GM23338 (cell line): ENCODE measurements at regions not wholly inside any gene's neighbourhood (a gene's known extent, or its start where the extent isn't known, plus 50 kb on each side); places are given as distances from the start of the nearest gene placed in this dataset.

ENCODE experiments used
- ATAC-seq: fragments of 200-7000 bp; cut with Tn5 transposase; 3 replicates; pipeline ENCODE4 v1.9.1; 2020
- DNase-seq: peaks from one replicate; pipeline ENCODE4 v3.0.0-alpha.2; 2015; ENCODE audit warnings: low spot score
- H2AFZ ChIP-seq: fragments of 200-600 bp; sonication (generic); 2 replicates; pipeline ENCODE4 v1.8.0; 2016; ENCODE audit warnings: antibody characterized with exemption, mild to moderate bottlenecking, moderate library complexity
- H3F3A ChIP-seq: fragments of 200-600 bp; sonication (generic); replicated peaks from 2 replicates; pipeline ENCODE4 v1.8.0; 2017; ENCODE audit warnings: antibody characterized with exemption, mixed run types, low read depth
- H3K27ac ChIP-seq: fragments of 200-600 bp; sonication (generic); 2 replicates; pipeline ENCODE4 v1.6.1; 2016; ENCODE audit warnings: low read depth
- H3K27me3 ChIP-seq: fragments of 200-600 bp; sonication (generic); 2 replicates; pipeline ENCODE4 v1.8.0; 2016; ENCODE audit warnings: mild to moderate bottlenecking, mixed run types, moderate library complexity; ENCODE audit not compliant: insufficient read depth
- H3K36me3 ChIP-seq: fragments of 200-600 bp; sonication (generic); 2 replicates; pipeline ENCODE4 v1.8.0; 2016; ENCODE audit warnings: mild to moderate bottlenecking; ENCODE audit not compliant: insufficient read depth
- H3K4me1 ChIP-seq: fragments of 200-600 bp; sonication (generic); 2 replicates; pipeline ENCODE4 v1.8.0; 2016; ENCODE audit warnings: mild to moderate bottlenecking, moderate library complexity; ENCODE audit not compliant: insufficient read depth
- H3K4me2 ChIP-seq: fragments of 200-600 bp; sonication (generic); 2 replicates; pipeline ENCODE4 v1.7.1; 2017; ENCODE audit warnings: mixed run types
- H3K4me3 ChIP-seq: fragments of 200-600 bp; sonication (generic); 2 replicates; pipeline ENCODE4 v1.6.1; 2016; ENCODE audit warnings: mixed run types
- H3K79me2 ChIP-seq: fragments of 200-600 bp; sonication (generic); replicated peaks from 2 replicates; pipeline ENCODE4 v1.8.0; 2017; ENCODE audit warnings: mild to moderate bottlenecking; ENCODE audit not compliant: insufficient read depth
- H3K9me2 ChIP-seq: fragments of 200-600 bp; sonication (generic); 2 replicates; pipeline ENCODE4 v1.8.0; 2017; ENCODE audit not compliant: insufficient read depth
- H4K20me1 ChIP-seq: fragments of 200-600 bp; sonication (generic); replicated peaks from 2 replicates; pipeline ENCODE4 v1.8.0; 2017; ENCODE audit warnings: mild to moderate bottlenecking; ENCODE audit not compliant: insufficient read depth
- H3K27ac Mint-ChIP-seq: 2 replicates; pipeline ENCODE4 v1.8.0; 2020; ENCODE audit warnings: inconsistent platforms, mild to moderate bottlenecking, moderate library complexity, mixed read lengths
- H3K27me3 Mint-ChIP-seq: 3 replicates; pipeline ENCODE4 v1.8.0; 2022; ENCODE audit warnings: low read depth, mild to moderate bottlenecking, moderate library complexity, mixed read lengths, inconsistent platforms; ENCODE audit not compliant: insufficient read depth, poor library complexity
- H3K36me3 Mint-ChIP-seq: 3 replicates; pipeline ENCODE4 v1.8.0; 2021; ENCODE audit warnings: low read depth, mild to moderate bottlenecking, inconsistent platforms, moderate library complexity, mixed read lengths
- H3K4me1 Mint-ChIP-seq: 3 replicates; pipeline ENCODE4 v1.8.0; 2020; ENCODE audit warnings: mild to moderate bottlenecking, inconsistent platforms, mixed read lengths
- H3K4me3 Mint-ChIP-seq: 3 replicates; pipeline ENCODE4 v1.8.0; 2021; ENCODE audit warnings: moderate library complexity, mild to moderate bottlenecking, inconsistent platforms, mixed read lengths
- H3K9me3 Mint-ChIP-seq: 3 replicates; pipeline ENCODE4 v1.8.0; 2020; ENCODE audit warnings: moderate library complexity, mild to moderate bottlenecking, inconsistent platforms, mixed read lengths
- CREB1 ChIP-seq: fragments of 250-450 bp; sonication (Bioruptor Pico); IDR thresholded peaks from 2 replicates; pipeline ENCODE4 v1.5.0; 2020; ENCODE audit warnings: low read depth, mild to moderate bottlenecking, moderate library complexity
- EZH2 ChIP-seq: fragments of 200-600 bp; sonication (generic); IDR thresholded peaks from one replicate; pipeline ENCODE4 v1.8.0; 2017; ENCODE audit warnings: antibody characterized with exemption, mild to moderate bottlenecking, low read depth; ENCODE audit not compliant: unreplicated experiment
- EZH2phosphoT487 ChIP-seq: fragments of 200-600 bp; sonication (generic); IDR thresholded peaks from one replicate; pipeline ENCODE4 v1.8.1; 2018; ENCODE audit warnings: antibody characterized with exemption; ENCODE audit not compliant: unreplicated experiment
- JUNB ChIP-seq: IDR thresholded peaks from one replicate; pipeline ENCODE4 v1.6.1; 2016; ENCODE audit warnings: antibody characterized with exemption; ENCODE audit not compliant: unreplicated experiment
- NANOG ChIP-seq: IDR thresholded peaks from 2 replicates; pipeline ENCODE4 v1.6.1; 2016; ENCODE audit warnings: antibody characterized with exemption, borderline replicate concordance
- POLR2AphosphoS5 ChIP-seq: IDR thresholded peaks from 2 replicates; pipeline ENCODE4 v1.6.1; 2016; ENCODE audit warnings: antibody characterized with exemption, low read depth
- STAT1 ChIP-seq: IDR thresholded peaks from one replicate; pipeline ENCODE4 v1.6.1; 2016; ENCODE audit warnings: antibody characterized with exemption; ENCODE audit not compliant: unreplicated experiment
- ZNF114 ChIP-seq: fragments of 250-450 bp; sonication (Bioruptor Pico); IDR thresholded peaks from 2 replicates; pipeline ENCODE4 v1.5.0; 2020; ENCODE audit warnings: mild to moderate bottlenecking, moderate library complexity
- ZNF331 ChIP-seq: fragments of 250-450 bp; sonication (Bioruptor Pico); IDR thresholded peaks from 2 replicates; pipeline ENCODE4 v1.5.0; 2020; ENCODE audit warnings: low read depth, mild to moderate bottlenecking, moderate library complexity
- TF ChIP-seq, protein P1 (sequence below): IDR thresholded peaks from one replicate; pipeline ENCODE4 v1.6.1; 2018; ENCODE audit warnings: antibody characterized with exemption; ENCODE audit not compliant: unreplicated experiment
- TF ChIP-seq, protein P2 (sequence below): IDR thresholded peaks from 2 replicates; pipeline ENCODE4 v1.6.1; 2016; ENCODE audit warnings: antibody characterized with exemption
- TF ChIP-seq, protein P3 (sequence below), 2 experiments: fragments of 200-600 bp in 1 of 2; sonication (generic) in 1 of 2; conservative IDR thresholded peaks; 2 replicates each; pipeline versions ENCODE4 v1.5.1 to v1.6.1; 2016 to 2017; ENCODE audit warnings: antibody characterized with exemption in 2 of 2, low read depth in 2 of 2, mild to moderate bottlenecking in 2 of 2, moderate library complexity in 1 of 2
- TF ChIP-seq, protein P4 (sequence below): fragments of 250-450 bp; sonication (Bioruptor Pico); IDR thresholded peaks from 2 replicates; pipeline ENCODE4 v1.5.0; 2020; ENCODE audit warnings: mild to moderate bottlenecking, moderate library complexity

DNA sequence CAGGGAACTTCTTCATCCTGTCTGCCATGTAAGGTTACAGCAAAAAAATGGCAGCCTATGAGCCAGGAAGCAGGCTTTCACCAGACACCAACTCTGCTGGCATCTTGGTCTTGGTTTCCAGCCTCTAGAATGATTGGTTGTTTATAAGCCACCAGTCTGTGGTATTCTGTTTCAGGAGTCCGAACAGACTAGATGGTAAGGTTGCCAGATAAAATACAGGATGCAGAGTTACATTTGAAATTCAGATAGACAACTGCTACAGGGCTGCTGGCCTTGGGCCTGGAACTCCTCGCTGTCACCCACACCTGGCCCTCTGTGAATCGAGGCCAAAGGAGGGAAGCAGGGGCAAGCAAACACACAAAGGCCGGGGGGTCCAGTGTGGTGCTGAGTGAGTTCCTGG, 478.8 kb upstream of the CCL2 start:
- H3K9me3 Mint-ChIP-seq, result no peaks in the 10 kb centered on the region
- no peak for DNase-seq
- no peaks in the 10 kb centered on the region for H3K4me1 ChIP-seq
- no peak overlapping the region for H3K4me2 ChIP-seq
- H3K79me2 ChIP-seq, result no peaks in the 10 kb centered on the region
- no peaks in the 10 kb centered on the region for H3F3A ChIP-seq
- no peaks in the 10 kb centered on the region for H3K36me3 ChIP-seq
- no peaks in the 10 kb centered on the region for H3K36me3 Mint-ChIP-seq
- peaks cover 4% of the 10 kb centered on the region for H3K27me3 Mint-ChIP-seq
- H3K4me3 Mint-ChIP-seq, result no peak overlapping the region
- H3K27ac ChIP-seq, result no peak overlapping the region
- ATAC-seq, result no peak
- H3K9me2 ChIP-seq, result no peaks in the 10 kb centered on the region
- H3K4me3 ChIP-seq, result no peak overlapping the region
- no peaks in the 10 kb centered on the region for H4K20me1 ChIP-seq
- H3K27ac Mint-ChIP-seq, result no peak overlapping the region
- no peak overlapping the region for H2AFZ ChIP-seq
- H3K27me3 ChIP-seq, result no peaks in the 10 kb centered on the region
- H3K4me1 Mint-ChIP-seq, result peaks cover 5% of the 10 kb centered on the region; the same call in 1 of the 3 replicates
- TF ChIP-seq POLR2AphosphoS5, result no peak
- TF ChIP-seq JUNB, result no peak
- TF ChIP-seq, protein P1, sequence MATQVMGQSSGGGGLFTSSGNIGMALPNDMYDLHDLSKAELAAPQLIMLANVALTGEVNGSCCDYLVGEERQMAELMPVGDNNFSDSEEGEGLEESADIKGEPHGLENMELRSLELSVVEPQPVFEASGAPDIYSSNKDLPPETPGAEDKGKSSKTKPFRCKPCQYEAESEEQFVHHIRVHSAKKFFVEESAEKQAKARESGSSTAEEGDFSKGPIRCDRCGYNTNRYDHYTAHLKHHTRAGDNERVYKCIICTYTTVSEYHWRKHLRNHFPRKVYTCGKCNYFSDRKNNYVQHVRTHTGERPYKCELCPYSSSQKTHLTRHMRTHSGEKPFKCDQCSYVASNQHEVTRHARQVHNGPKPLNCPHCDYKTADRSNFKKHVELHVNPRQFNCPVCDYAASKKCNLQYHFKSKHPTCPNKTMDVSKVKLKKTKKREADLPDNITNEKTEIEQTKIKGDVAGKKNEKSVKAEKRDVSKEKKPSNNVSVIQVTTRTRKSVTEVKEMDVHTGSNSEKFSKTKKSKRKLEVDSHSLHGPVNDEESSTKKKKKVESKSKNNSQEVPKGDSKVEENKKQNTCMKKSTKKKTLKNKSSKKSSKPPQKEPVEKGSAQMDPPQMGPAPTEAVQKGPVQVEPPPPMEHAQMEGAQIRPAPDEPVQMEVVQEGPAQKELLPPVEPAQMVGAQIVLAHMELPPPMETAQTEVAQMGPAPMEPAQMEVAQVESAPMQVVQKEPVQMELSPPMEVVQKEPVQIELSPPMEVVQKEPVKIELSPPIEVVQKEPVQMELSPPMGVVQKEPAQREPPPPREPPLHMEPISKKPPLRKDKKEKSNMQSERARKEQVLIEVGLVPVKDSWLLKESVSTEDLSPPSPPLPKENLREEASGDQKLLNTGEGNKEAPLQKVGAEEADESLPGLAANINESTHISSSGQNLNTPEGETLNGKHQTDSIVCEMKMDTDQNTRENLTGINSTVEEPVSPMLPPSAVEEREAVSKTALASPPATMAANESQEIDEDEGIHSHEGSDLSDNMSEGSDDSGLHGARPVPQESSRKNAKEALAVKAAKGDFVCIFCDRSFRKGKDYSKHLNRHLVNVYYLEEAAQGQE, result no peak
- TF ChIP-seq, protein P2, sequence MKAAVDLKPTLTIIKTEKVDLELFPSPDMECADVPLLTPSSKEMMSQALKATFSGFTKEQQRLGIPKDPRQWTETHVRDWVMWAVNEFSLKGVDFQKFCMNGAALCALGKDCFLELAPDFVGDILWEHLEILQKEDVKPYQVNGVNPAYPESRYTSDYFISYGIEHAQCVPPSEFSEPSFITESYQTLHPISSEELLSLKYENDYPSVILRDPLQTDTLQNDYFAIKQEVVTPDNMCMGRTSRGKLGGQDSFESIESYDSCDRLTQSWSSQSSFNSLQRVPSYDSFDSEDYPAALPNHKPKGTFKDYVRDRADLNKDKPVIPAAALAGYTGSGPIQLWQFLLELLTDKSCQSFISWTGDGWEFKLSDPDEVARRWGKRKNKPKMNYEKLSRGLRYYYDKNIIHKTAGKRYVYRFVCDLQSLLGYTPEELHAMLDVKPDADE, result no peak
- no peak for TF ChIP-seq EZH2phosphoT487
- TF ChIP-seq, protein P3, sequence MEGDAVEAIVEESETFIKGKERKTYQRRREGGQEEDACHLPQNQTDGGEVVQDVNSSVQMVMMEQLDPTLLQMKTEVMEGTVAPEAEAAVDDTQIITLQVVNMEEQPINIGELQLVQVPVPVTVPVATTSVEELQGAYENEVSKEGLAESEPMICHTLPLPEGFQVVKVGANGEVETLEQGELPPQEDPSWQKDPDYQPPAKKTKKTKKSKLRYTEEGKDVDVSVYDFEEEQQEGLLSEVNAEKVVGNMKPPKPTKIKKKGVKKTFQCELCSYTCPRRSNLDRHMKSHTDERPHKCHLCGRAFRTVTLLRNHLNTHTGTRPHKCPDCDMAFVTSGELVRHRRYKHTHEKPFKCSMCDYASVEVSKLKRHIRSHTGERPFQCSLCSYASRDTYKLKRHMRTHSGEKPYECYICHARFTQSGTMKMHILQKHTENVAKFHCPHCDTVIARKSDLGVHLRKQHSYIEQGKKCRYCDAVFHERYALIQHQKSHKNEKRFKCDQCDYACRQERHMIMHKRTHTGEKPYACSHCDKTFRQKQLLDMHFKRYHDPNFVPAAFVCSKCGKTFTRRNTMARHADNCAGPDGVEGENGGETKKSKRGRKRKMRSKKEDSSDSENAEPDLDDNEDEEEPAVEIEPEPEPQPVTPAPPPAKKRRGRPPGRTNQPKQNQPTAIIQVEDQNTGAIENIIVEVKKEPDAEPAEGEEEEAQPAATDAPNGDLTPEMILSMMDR (conservative IDR thresholded peaks at IDR 0.05; ENCODE audit: low read depth in 2 of 2), result no peak
- no peak for TF ChIP-seq ZNF114 (CRISPR knock-in tag)
- TF ChIP-seq EZH2, result no peak
- no peak for TF ChIP-seq CREB1 (CRISPR knock-in tag)
- no peak for TF ChIP-seq STAT1
- TF ChIP-seq, protein P4, sequence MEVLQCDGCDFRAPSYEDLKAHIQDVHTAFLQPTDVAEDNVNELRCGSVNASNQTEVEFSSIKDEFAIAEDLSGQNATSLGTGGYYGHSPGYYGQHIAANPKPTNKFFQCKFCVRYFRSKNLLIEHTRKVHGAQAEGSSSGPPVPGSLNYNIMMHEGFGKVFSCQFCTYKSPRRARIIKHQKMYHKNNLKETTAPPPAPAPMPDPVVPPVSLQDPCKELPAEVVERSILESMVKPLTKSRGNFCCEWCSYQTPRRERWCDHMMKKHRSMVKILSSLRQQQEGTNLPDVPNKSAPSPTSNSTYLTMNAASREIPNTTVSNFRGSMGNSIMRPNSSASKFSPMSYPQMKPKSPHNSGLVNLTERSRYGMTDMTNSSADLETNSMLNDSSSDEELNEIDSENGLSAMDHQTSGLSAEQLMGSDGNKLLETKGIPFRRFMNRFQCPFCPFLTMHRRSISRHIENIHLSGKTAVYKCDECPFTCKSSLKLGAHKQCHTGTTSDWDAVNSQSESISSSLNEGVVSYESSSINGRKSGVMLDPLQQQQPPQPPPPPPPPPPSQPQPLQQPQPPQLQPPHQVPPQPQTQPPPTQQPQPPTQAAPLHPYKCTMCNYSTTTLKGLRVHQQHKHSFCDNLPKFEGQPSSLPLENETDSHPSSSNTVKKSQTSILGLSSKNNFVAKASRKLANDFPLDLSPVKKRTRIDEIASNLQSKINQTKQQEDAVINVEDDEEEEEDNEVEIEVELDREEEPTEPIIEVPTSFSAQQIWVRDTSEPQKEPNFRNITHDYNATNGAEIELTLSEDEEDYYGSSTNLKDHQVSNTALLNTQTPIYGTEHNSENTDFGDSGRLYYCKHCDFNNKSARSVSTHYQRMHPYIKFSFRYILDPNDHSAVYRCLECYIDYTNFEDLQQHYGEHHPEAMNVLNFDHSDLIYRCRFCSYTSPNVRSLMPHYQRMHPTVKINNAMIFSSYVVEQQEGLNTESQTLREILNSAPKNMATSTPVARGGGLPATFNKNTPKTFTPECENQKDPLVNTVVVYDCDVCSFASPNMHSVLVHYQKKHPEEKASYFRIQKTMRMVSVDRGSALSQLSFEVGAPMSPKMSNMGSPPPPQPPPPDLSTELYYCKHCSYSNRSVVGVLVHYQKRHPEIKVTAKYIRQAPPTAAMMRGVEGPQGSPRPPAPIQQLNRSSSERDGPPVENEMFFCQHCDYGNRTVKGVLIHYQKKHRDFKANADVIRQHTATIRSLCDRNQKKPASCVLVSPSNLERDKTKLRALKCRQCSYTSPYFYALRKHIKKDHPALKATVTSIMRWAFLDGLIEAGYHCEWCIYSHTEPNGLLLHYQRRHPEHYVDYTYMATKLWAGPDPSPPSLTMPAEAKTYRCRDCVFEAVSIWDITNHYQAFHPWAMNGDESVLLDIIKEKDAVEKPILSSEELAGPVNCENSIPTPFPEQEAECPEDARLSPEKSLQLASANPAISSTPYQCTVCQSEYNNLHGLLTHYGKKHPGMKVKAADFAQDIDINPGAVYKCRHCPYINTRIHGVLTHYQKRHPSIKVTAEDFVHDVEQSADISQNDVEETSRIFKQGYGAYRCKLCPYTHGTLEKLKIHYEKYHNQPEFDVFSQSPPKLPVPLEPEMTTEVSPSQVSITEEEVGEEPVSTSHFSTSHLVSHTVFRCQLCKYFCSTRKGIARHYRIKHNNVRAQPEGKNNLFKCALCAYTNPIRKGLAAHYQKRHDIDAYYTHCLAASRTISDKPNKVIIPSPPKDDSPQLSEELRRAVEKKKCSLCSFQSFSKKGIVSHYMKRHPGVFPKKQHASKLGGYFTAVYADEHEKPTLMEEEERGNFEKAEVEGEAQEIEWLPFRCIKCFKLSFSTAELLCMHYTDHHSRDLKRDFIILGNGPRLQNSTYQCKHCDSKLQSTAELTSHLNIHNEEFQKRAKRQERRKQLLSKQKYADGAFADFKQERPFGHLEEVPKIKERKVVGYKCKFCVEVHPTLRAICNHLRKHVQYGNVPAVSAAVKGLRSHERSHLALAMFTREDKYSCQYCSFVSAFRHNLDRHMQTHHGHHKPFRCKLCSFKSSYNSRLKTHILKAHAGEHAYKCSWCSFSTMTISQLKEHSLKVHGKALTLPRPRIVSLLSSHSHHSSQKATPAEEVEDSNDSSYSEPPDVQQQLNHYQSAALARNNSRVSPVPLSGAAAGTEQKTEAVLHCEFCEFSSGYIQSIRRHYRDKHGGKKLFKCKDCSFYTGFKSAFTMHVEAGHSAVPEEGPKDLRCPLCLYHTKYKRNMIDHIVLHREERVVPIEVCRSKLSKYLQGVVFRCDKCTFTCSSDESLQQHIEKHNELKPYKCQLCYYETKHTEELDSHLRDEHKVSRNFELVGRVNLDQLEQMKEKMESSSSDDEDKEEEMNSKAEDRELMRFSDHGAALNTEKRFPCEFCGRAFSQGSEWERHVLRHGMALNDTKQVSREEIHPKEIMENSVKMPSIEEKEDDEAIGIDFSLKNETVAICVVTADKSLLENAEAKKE (CRISPR knock-in tag), result no peak
- TF ChIP-seq NANOG, result no peak
- TF ChIP-seq ZNF331 (CRISPR knock-in tag), result no peak
